H9 (cell line): ENCODE measurements at regions not wholly inside any gene's neighbourhood (a gene's known extent, or its start where the extent isn't known, plus 50 kb on each side); places are given as distances from the start of the nearest gene placed in this dataset.

Experiments
- DNase-seq: peaks from one replicate; pipeline ENCODE4 v3.0.0-alpha.2; 2017
- H2AFZ ChIP-seq: one replicate; pipeline ENCODE4 v1.6.1; 2013; ENCODE audit warnings: mild to moderate bottlenecking, low read length, control low read depth, moderate library complexity
- H2AK5ac ChIP-seq: 2 replicates; pipeline ENCODE4 v1.6.1; 2013; ENCODE audit warnings: low read length, control low read depth, mixed read lengths; ENCODE audit not compliant: insufficient read length
- H2BK120ac ChIP-seq: one replicate; pipeline ENCODE4 v1.6.1; 2013; ENCODE audit warnings: low read depth, mild to moderate bottlenecking, low read length, control low read depth, inconsistent platforms; ENCODE audit not compliant: poor library complexity, severe bottlenecking
- H2BK12ac ChIP-seq: 2 replicates; pipeline ENCODE4 v1.6.1; 2013; ENCODE audit warnings: low read length, control low read depth, mixed read lengths, low read depth; ENCODE audit not compliant: insufficient read length
- H2BK15ac ChIP-seq: 2 replicates; pipeline ENCODE4 v1.6.1; 2013; ENCODE audit warnings: low read depth, low read length, control low read depth
- H2BK20ac ChIP-seq: one replicate; pipeline ENCODE4 v1.6.1; 2013; ENCODE audit warnings: low read depth, mild to moderate bottlenecking, low read length, control low read depth, inconsistent platforms; ENCODE audit not compliant: poor library complexity, severe bottlenecking
- H2BK5ac ChIP-seq: 2 replicates; pipeline ENCODE4 v1.6.1; 2013; ENCODE audit warnings: low read length, control low read depth, mixed read lengths; ENCODE audit not compliant: insufficient read length
- H3K14ac ChIP-seq: 2 replicates; pipeline ENCODE4 v1.6.1; 2013; ENCODE audit warnings: low read length, control low read depth; ENCODE audit not compliant: insufficient read depth
- H3K18ac ChIP-seq: 2 replicates; pipeline ENCODE4 v1.6.1; 2013; ENCODE audit warnings: low read depth, mild to moderate bottlenecking, mixed read lengths, low read length, control low read depth; ENCODE audit not compliant: insufficient read length
- H3K23ac ChIP-seq: 2 replicates; pipeline ENCODE4 v1.6.1; 2013; ENCODE audit warnings: low read length, control low read depth, mixed read lengths, low read depth; ENCODE audit not compliant: insufficient read length
- H3K23me2 ChIP-seq: 2 replicates; pipeline ENCODE4 v1.6.1; 2013; ENCODE audit warnings: low read depth, mild to moderate bottlenecking, mixed read lengths, low read length, control low read depth; ENCODE audit not compliant: insufficient read length, poor library complexity, severe bottlenecking
- H3K27ac ChIP-seq: 2 replicates; pipeline ENCODE4 v1.5.1; 2013; ENCODE audit warnings: low read length, control low read depth, mixed read lengths, low read depth; ENCODE audit not compliant: insufficient read length
- H3K27me3 ChIP-seq: 2 replicates; pipeline ENCODE4 v1.6.1; 2013; ENCODE audit warnings: low read length, control low read depth, inconsistent platforms; ENCODE audit not compliant: insufficient read depth
- H3K4ac ChIP-seq: 2 replicates; pipeline ENCODE4 v1.6.1; 2013; ENCODE audit warnings: low read depth, mild to moderate bottlenecking, control low read depth, inconsistent platforms, low read length, moderate library complexity
- H3K4me1 ChIP-seq: 2 replicates; pipeline ENCODE4 v1.6.1; 2013; ENCODE audit warnings: low read length, control low read depth, inconsistent platforms; ENCODE audit not compliant: insufficient read depth
- H3K4me2 ChIP-seq: 2 replicates; pipeline ENCODE4 v1.6.1; 2013; ENCODE audit warnings: low read length, control low read depth, mixed read lengths; ENCODE audit not compliant: insufficient read length, insufficient read depth
- H3K56ac ChIP-seq: 2 replicates; pipeline ENCODE4 v1.6.1; 2013; ENCODE audit warnings: low read depth, mild to moderate bottlenecking, mixed read lengths, low read length, control low read depth; ENCODE audit not compliant: insufficient read length
- H3K79me1 ChIP-seq: 2 replicates; pipeline ENCODE4 v1.6.1; 2013; ENCODE audit warnings: low read depth, mild to moderate bottlenecking, moderate library complexity, low read length, control low read depth, inconsistent platforms; ENCODE audit not compliant: insufficient read depth, poor library complexity, severe bottlenecking
- H3K79me2 ChIP-seq: 2 replicates; pipeline ENCODE4 v1.6.1; 2013; ENCODE audit warnings: low read length, control low read depth, inconsistent platforms; ENCODE audit not compliant: insufficient read depth
- H3K9ac ChIP-seq: 2 replicates; pipeline ENCODE4 v1.6.1; 2013; ENCODE audit warnings: low read length, control low read depth, mixed read lengths; ENCODE audit not compliant: insufficient read length; ENCODE audit errors: extremely low read depth
- H3K9me3 ChIP-seq: one replicate; pipeline ENCODE4 v1.6.1; 2013; ENCODE audit warnings: low read depth, low read length, inconsistent platforms; ENCODE audit not compliant: control insufficient read depth
- H3T11ph ChIP-seq: one replicate; pipeline ENCODE4 v1.6.1; 2013; ENCODE audit warnings: mild to moderate bottlenecking, low read length, control low read depth, inconsistent platforms
- H4K20me1 ChIP-seq: one replicate; pipeline ENCODE4 v1.6.1; 2013; ENCODE audit not compliant: control insufficient read depth, insufficient read length, insufficient read depth
- H4K5ac ChIP-seq: 2 replicates; pipeline ENCODE4 v1.6.1; 2013; ENCODE audit warnings: low read depth, mild to moderate bottlenecking, mixed read lengths, low read length, control low read depth; ENCODE audit not compliant: insufficient read length
- H4K8ac ChIP-seq: replicated peaks from 2 replicates; pipeline ENCODE4 v1.6.1; 2013; ENCODE audit warnings: low read length, control low read depth, mixed read lengths, low read depth; ENCODE audit not compliant: insufficient read length
- H4K91ac ChIP-seq: 2 replicates; pipeline ENCODE4 v1.6.1; 2013; ENCODE audit warnings: low read depth, mild to moderate bottlenecking, moderate library complexity, mixed read lengths, low read length, control low read depth; ENCODE audit not compliant: insufficient read length
- H3K27ac Mint-ChIP-seq, 3 experiments: 2 replicates in 2 of 3; 3 replicates in 1 of 3; pipeline ENCODE4 v1.8.0; 2020 to 2021; ENCODE audit warnings: mixed read lengths in 3 of 3, mild to moderate bottlenecking in 1 of 3, moderate library complexity in 1 of 3
- H3K27me3 Mint-ChIP-seq: 2 replicates; pipeline ENCODE4 v1.8.0; 2021; ENCODE audit warnings: low read depth, mild to moderate bottlenecking, moderate library complexity, mixed read lengths
- H3K36me3 Mint-ChIP-seq, 3 experiments: 2 replicates in 2 of 3; 3 replicates in 1 of 3; pipeline ENCODE4 v1.8.0; 2020 to 2021; ENCODE audit warnings: low read depth in 3 of 3, mixed read lengths in 3 of 3; ENCODE audit not compliant: insufficient read depth in 1 of 3
- H3K4me1 Mint-ChIP-seq, 2 experiments: 2 replicates each; pipeline ENCODE4 v1.8.0; 2020; ENCODE audit warnings: mixed read lengths in 2 of 2
- H3K4me3 Mint-ChIP-seq, 2 experiments: 2 replicates in 1 of 2; 3 replicates in 1 of 2; pipeline ENCODE4 v1.8.0; 2020 to 2021; ENCODE audit warnings: mild to moderate bottlenecking in 2 of 2, mixed read lengths in 2 of 2, moderate library complexity in 1 of 2
- H3K9me3 Mint-ChIP-seq, 2 experiments: 2 replicates in 1 of 2; 3 replicates in 1 of 2; pipeline ENCODE4 v1.8.0; 2020; ENCODE audit warnings: mild to moderate bottlenecking in 2 of 2, mixed read lengths in 2 of 2, moderate library complexity in 1 of 2
- TF ChIP-seq, protein P1 (sequence below): fragments of 200-600 bp; sonication (generic); conservative IDR thresholded peaks from 3 replicates; pipeline ENCODE4 v1.8.0; 2021; ENCODE audit warnings: antibody characterized with exemption, mild to moderate bottlenecking

DNA sequence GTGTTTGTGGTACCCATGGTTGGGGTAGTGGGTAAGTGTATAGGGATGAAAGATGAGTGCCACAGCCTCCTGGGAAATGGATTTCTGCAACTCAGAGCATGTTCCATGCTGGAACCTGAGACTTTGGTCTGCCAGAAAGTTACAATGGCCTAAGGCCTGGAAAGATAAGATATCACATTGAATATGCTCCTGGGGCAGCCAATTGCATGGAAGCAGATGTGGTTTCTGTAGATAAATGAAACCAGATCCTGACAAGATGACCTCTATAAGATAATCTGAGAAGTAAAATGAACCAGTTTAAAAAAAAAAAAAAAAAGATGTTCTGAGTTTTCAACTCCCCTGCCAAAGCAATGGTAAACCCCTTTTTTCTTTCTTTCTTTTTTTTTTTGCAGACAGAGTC lies 91.4 kb upstream of the NCK2 start:
- H3K4me2 ChIP-seq: no peak overlapping the region
- no peaks in the 10 kb centered on the region; the same call in 1 of the 2 replicates for H3K27me3 Mint-ChIP-seq
- H2BK15ac ChIP-seq: no peak overlapping the region
- H3K36me3 Mint-ChIP-seq: peaks cover 6 to 21% (median 7%) of the 10 kb centered on the region in 3 experiments
- no peak overlapping the region for H3K18ac ChIP-seq
- peaks cover 15 to 17% of the 10 kb centered on the region in 2 experiments for H3K9me3 Mint-ChIP-seq
- no peak overlapping the region for H3K56ac ChIP-seq
- H3K23me2 ChIP-seq: no peaks in the 10 kb centered on the region
- no peak overlapping the region for H3K27ac Mint-ChIP-seq
- H3K4me1 Mint-ChIP-seq: peaks cover 18% of the 10 kb centered on the region in 2 experiments
- no peak overlapping the region for H2BK12ac ChIP-seq
- H3K9ac ChIP-seq: no peak overlapping the region
- no peaks in the 10 kb centered on the region; the same call in 1 of the 2 replicates for H3K4me1 ChIP-seq
- H2BK20ac ChIP-seq: no peak overlapping the region
- H3K14ac ChIP-seq: no peak overlapping the region
- H2BK5ac ChIP-seq: no peak overlapping the region
- no peak for DNase-seq
- H3K4me3 Mint-ChIP-seq: no peak overlapping the region
- no peaks in the 10 kb centered on the region for H3K79me1 ChIP-seq
- no peak overlapping the region for H4K8ac ChIP-seq
- no peak overlapping the region for H3K23ac ChIP-seq
- no peak overlapping the region for H2AFZ ChIP-seq
- no peak overlapping the region for H4K91ac ChIP-seq
- TF ChIP-seq, protein P1, sequence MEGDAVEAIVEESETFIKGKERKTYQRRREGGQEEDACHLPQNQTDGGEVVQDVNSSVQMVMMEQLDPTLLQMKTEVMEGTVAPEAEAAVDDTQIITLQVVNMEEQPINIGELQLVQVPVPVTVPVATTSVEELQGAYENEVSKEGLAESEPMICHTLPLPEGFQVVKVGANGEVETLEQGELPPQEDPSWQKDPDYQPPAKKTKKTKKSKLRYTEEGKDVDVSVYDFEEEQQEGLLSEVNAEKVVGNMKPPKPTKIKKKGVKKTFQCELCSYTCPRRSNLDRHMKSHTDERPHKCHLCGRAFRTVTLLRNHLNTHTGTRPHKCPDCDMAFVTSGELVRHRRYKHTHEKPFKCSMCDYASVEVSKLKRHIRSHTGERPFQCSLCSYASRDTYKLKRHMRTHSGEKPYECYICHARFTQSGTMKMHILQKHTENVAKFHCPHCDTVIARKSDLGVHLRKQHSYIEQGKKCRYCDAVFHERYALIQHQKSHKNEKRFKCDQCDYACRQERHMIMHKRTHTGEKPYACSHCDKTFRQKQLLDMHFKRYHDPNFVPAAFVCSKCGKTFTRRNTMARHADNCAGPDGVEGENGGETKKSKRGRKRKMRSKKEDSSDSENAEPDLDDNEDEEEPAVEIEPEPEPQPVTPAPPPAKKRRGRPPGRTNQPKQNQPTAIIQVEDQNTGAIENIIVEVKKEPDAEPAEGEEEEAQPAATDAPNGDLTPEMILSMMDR: no peak
- no peak overlapping the region for H3K27ac ChIP-seq
- no peaks in the 10 kb centered on the region for H3K79me2 ChIP-seq
- H3K27me3 ChIP-seq: no peaks in the 10 kb centered on the region
- no peak overlapping the region for H3T11ph ChIP-seq
- H3K4ac ChIP-seq: no peak overlapping the region
- no peak overlapping the region for H4K5ac ChIP-seq
- no peaks in the 10 kb centered on the region for H4K20me1 ChIP-seq
- H3K9me3 ChIP-seq: no peaks in the 10 kb centered on the region
- H2AK5ac ChIP-seq: no peak overlapping the region
- H2BK120ac ChIP-seq: no peak overlapping the region
